ENCODE measurements at regions not wholly inside any gene's neighbourhood (a gene's known extent, or its start where the extent isn't known, plus 50 kb on each side); places are given as distances from the start of the nearest gene placed in this dataset.
"Not testable (repeated sequence)": the region's sequence is repeated elsewhere in the genome, so short reads cannot be mapped to it uniquely, and the experiment has no call there.

GRCh38 chr4:147160908-147161513, 215.3 kb upstream of the TTC29 start:
- DNase-seq (ENCODE audit: low read depth in 3 of 3): no peak

GRCh38 chr4:147163311-147163710, 217.6 kb upstream of the TTC29 start:
- DNase-seq (ENCODE audit: low read depth in 3 of 3): no peak

DNA sequence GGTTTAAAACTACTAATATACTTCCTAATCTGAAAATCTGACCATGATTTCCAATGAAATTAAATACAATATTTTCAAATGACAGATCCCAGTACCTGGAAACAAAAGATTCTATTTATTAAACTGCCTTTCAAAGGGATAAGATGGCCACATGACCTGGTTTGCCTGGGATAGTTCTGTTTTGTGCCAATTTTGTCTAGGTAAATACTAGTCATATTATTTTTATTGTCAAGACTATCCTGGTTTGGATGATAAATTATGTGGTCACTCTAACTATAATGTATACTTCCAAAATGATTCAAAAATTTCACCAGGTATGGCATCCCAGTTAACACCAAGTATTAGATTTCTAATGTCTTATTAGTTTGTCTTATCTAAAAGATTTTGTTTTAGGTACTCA, 222.5 kb upstream of the TTC29 start:
- not testable (repeated sequence) for DNase-seq (ENCODE audit: low read depth in 3 of 3)

GRCh38 chr4:147173322-147173721, 227.7 kb upstream of the TTC29 start:
- DNase-seq (ENCODE audit: low read depth in 3 of 3): no peak

GRCh38 chr4:147173797-147174432, 228.3 kb upstream of the TTC29 start:
- DNase-seq (ENCODE audit: low read depth in 3 of 3): no peak

DNA sequence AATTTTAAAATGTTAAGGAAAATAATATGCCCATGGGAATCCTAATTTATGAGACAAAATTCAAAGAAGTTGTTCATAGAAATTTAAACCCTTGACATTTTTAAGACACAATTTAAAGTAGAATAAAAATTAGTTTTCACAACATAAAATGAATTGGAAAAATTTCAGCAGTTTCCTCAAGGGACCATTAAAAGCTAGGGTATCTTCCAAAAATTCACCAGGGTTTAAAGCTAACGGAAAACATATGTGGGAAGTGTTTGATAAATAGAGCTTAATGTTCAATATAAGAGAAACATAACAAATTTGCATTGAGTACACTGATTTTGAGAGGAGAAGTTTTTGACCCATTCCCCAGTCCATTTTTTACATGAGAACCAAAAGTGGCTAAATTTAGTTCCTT, 228.9 kb upstream of the TTC29 start:
- no peak for DNase-seq (ENCODE audit: low read depth in 3 of 3)

GRCh38 chr4:147175460-147176025, 229.9 kb upstream of the TTC29 start:
- DNase-seq (ENCODE audit: low read depth in 3 of 3): no peak

DNA sequence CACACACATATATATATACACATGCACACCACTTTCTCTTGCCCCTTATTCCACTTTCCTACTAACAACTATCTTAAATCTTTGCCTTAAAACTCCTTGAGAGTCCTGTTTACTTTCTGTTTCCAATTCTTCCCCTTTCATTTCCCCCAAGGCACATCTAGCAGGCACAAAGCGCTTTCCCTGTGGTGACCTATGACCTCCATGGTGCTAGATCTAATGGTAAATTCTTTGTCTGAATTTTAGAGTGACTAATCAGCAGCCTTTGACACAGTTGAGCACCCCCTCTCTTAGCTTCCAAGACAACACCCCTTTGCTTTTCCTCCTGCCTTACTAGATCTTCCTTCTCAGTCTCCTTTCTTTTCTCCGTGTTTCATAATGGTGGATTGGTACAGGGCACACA, 236.4 kb upstream of the TTC29 start:
- DNase-seq (ENCODE audit: low read depth in 3 of 3): no peak

- DNase-seq (ENCODE audit: low read depth in 3 of 3): no peak
These were observed 247.0 kb upstream of the TTC29 start for GRCh38 chr4:147192679-147193078.

DNA sequence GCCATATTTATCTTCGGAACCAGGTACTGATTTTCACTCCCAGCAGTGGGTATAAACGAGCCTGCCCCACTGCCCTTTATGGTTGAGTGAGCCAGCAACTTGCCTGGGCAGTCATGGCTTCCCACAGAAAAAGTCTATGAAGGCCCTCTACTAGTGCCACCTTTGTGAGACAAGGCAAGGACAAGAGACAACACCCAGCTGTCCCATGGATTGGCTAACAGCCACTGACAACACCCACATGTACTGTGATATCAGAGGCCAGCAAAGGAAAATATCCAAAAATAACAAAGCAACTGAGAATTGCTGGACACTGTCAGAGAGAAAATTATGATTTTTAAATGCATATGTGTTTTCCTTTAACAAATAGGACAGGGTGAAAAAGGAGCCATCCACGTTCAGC, 248.4 kb upstream of the TTC29 start:
- no peak for DNase-seq (ENCODE audit: low read depth in 3 of 3)

GRCh38 chr4:147194604-147195003, 248.9 kb upstream of the TTC29 start:
- DNase-seq (ENCODE audit: low read depth in 3 of 3): no peak

DNA sequence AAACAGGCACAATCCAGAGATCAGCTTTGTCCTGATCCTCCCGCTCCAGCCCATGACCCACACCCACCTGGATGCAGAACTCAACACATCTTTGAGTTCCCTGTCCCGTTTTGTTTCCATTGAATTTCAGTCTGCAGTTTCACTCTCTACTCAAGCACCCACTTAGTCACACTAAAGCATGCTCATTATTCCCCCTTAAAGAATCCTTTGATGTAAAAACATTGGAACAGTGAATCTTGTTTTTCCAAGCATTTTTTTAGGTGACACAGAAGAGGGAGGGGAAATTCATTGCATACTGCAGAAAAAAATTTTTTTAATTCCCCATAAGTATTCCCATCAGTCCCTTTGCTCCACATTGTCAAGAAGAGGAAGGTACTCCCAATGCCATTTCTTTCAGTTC, 249.7 kb upstream of the TTC29 start:
- no peak for DNase-seq (ENCODE audit: low read depth in 3 of 3)

DNA sequence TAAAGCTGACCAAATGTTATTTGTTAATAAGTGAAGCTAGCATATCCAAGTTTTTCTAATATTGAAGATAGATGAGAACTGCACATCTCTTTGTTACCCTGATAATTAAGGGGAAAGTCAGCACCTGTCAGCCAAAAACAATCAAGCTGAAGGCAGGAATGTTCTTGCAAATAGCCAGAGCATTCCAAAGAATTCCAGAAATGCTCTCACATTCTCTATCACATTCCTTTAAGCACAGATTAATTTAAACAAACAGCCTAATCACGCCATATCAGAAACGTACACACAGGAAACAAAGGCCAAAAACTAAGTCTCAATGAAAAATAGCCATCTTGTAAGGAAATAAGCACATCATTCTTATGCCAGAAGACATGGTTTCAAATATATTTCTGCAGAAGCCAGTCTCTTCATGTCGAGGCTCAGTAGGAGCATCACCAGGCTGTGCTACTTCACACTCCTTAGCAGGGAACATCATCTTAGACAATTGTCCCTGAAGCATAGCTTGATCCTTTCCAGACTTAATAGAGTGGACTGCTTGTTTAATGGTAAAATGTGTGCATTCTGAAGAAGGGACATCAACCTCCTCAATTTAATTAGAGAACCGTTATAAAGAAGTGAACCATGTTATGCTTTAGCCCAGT, 252.9 kb upstream of the TTC29 start:
- no peak for DNase-seq (ENCODE audit: low read depth in 3 of 3)

DNA sequence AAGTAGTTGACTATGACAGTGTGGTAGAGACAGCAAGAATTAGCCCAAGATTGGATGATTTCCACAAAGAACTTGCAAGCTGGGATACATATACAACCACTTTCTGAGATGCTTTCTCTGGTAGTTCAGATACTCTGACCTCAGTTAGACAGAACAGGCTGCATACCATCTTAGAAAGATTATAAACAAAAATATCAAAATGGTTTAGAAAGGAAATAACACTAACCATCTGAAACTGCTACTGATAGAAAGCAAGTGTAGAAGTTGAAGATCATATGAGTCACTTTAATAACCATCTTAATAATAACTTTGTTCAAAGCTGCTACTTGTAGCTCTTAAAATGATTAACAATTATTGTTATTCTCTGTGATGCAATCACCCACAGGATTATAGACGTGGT, 255.4 kb upstream of the TTC29 start:
- no peak for DNase-seq (ENCODE audit: low read depth in 3 of 3)

DNA sequence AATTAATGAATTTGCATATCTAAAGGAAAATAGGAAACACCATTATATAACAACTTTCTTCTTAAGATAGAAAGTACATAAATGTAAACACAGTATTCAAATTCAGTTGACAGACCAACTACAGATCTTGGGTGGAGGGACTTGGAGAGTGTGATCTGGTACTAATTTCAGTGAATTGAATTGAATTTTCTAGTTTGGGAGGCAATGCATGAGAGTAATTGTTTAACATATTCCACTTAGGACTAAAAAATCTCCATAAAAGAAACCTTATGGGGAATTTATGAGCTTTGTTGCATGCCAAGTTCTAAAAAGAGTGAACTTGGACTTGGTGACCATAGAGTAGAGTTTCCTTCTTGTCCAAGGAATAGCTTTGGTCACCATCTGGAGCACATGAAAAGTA, 261.1 kb upstream of the TTC29 start:
- no peak for DNase-seq (ENCODE audit: low read depth in 3 of 3)

GRCh38 chr4:147207911-147208310, 262.2 kb upstream of the TTC29 start:
- DNase-seq (ENCODE audit: low read depth in 3 of 3): no peak

- DNase-seq (ENCODE audit: low read depth in 3 of 3): no peak
These were observed 263.2 kb upstream of the EDNRA start for GRCh38 chr4:147217655-147218054.

GRCh38 chr4:147219145-147219544, 261.8 kb upstream of the EDNRA start:
- DNase-seq (ENCODE audit: low read depth in 3 of 3): no peak

- no peak for DNase-seq (ENCODE audit: low read depth in 3 of 3)
These were observed 260.1 kb upstream of the EDNRA start for GRCh38 chr4:147220833-147221232.

DNA sequence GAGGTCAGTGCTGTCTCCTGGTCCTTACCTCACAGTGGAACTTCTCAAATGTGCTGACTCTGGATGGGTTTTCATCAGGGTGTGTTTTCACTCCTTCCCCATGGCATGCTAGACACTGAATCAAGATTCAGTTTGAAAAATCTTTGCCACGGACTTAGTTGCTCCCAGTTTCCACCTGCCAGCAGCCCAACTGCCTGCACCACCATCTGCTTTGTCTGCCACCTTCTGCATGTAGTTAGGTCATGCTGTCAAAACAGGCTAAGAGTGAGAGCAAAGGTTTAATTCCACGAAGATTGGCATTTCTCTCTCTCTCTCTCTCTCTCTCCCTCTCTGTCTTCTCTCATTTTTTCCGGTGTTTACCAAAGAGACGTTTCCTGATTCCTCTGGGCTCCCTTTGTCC, 258.0 kb upstream of the EDNRA start:
- DNase-seq (ENCODE audit: low read depth in 3 of 3): no peak

DNA sequence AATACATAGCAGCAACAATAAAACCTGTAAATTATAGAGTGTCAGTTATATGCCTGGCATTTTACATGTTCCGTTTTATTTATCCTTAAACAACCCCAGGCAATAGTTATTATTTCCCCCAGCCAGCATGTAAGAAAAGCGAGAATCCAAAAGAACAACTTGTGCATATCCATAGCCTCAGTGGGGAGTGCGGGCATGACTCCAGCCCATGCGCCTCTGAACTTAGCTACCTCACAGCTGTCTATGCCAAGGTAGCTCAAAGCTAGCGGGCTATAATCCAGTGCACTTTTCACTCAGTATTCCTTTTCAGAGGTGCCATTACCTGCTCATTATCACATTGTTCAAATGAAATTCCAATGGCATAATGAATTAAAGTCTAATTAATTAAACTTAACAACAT, 257.3 kb upstream of the EDNRA start:
- no peak for DNase-seq (ENCODE audit: low read depth in 3 of 3)

GRCh38 chr4:147236806-147237205, 244.1 kb upstream of the EDNRA start:
- no peak for DNase-seq (ENCODE audit: low read depth in 3 of 3)

- no peak for DNase-seq (ENCODE audit: low read depth in 3 of 3)
These were observed 236.1 kb upstream of the EDNRA start for GRCh38 chr4:147244786-147245185.

Data from stimulated activated CD4-positive, alpha-beta T cell treated with anti-CD3 and anti-CD28 coated beads, TNF-alpha, amount 100 ng/mL, for 24 hours (primary cell).